ENCODE measurements at regions not wholly inside any gene's neighbourhood (a gene's known extent, or its start where the extent isn't known, plus 50 kb on each side); places are given as distances from the start of the nearest gene placed in this dataset.

DNA sequence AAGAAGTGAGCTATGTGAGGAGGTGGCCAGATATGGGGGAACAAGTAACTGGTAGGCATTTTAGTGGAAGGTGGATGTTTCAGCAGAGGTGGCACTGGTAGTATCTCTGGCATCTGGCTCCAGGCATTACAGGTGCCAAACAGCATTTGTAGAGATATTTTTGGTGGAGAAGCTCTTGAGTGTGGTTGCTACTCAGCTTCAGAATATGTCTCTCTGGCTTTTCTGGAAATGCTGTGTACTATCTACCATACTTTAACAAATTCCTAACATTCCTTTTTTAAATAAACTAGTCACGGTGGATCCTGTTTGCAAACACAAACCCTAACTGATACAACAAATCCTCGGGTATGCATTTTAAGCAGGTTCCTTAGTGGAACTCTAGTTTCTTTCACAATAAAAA lies 128.0 kb downstream of the BARX2 start:
- Mint-ChIP-seq H3K27ac (no peak overlapping the region), H3K9me3 (peaks cover 8% of the 10 kb centered on the region), H3K36me3 (ENCODE audit: low read depth) (no peaks in the 10 kb centered on the region), H3K27me3 (no peaks in the 10 kb centered on the region), H3K4me1 (no peaks in the 10 kb centered on the region), H3K4me3 (no peak overlapping the region)
- no peak for DNase-seq
- intact Hi-C loops (cut with micrococcal nuclease), result no loop called here
- ATAC-seq (ENCODE audit: low read depth), result no peak
- TF ChIP-seq, protein P1, sequence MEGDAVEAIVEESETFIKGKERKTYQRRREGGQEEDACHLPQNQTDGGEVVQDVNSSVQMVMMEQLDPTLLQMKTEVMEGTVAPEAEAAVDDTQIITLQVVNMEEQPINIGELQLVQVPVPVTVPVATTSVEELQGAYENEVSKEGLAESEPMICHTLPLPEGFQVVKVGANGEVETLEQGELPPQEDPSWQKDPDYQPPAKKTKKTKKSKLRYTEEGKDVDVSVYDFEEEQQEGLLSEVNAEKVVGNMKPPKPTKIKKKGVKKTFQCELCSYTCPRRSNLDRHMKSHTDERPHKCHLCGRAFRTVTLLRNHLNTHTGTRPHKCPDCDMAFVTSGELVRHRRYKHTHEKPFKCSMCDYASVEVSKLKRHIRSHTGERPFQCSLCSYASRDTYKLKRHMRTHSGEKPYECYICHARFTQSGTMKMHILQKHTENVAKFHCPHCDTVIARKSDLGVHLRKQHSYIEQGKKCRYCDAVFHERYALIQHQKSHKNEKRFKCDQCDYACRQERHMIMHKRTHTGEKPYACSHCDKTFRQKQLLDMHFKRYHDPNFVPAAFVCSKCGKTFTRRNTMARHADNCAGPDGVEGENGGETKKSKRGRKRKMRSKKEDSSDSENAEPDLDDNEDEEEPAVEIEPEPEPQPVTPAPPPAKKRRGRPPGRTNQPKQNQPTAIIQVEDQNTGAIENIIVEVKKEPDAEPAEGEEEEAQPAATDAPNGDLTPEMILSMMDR (IDR thresholded peaks at IDR 0.05), result no peak
- ChIA-PET CTCF (no interaction called here), POLR2A (no interaction called here)

DNA sequence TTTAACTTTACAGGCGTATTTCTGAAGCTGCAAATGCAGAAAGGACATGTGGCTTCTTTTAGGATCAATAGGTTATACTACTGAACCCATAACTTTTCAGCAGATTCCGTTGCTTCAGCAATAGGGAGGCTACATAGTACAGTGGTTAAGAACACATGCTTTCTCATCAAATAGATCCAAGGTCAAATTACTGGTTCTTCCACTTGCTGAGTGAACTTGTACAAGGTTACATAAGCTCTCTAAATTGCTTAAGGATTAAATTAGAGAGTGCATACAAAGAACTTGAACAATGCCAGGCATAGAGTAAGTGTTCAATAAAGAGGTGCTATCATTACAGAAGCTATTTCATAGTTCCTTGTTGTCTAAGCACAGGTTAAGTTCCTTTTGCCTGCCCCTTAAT lies 129.6 kb downstream of the BARX2 start:
- no peaks in the 10 kb centered on the region for H3K27me3 Mint-ChIP-seq
- no peak for DNase-seq
- no peak for ATAC-seq (ENCODE audit: low read depth)
- no peaks in the 10 kb centered on the region for H3K36me3 Mint-ChIP-seq (ENCODE audit: low read depth)
- CTCF ChIA-PET, result no interaction called here
- TF ChIP-seq, protein P1 (IDR thresholded peaks at IDR 0.05), result no peak
- no peak overlapping the region for H3K4me3 Mint-ChIP-seq
- intact Hi-C loops (cut with micrococcal nuclease), result no loop called here
- H3K27ac Mint-ChIP-seq, result no peak overlapping the region
- POLR2A ChIA-PET, result no interaction called here
- H3K9me3 Mint-ChIP-seq, result peaks cover 8% of the 10 kb centered on the region
- no peaks in the 10 kb centered on the region for H3K4me1 Mint-ChIP-seq

DNA sequence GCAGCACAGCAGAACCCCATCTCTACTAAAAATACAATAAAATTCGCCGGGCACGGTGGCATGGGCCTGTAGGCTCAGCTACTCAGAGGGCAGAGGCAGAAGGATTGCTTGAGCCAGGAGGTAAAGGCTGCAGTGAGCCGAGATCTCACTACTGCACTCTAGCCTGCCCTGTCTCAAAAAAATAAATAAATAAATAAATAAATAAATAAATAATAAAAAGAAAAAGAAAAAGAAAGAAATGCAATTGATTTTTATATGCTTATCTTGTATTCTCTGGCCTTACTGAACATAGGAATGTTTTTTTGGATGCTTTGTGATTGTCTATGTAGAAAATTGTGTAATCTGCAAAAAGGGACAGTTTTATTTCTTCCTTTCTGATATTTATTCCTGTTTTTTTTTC lies 132.5 kb downstream of the BARX2 start:
- intact Hi-C loops (cut with micrococcal nuclease), result no loop called here
- DNase-seq (no peak), ATAC-seq (ENCODE audit: low read depth) (no peak)
- TF ChIP-seq, protein P1 (IDR thresholded peaks at IDR 0.05), result no peak
- H3K4me1 Mint-ChIP-seq, result no peaks in the 10 kb centered on the region
- peaks cover 3% of the 10 kb centered on the region for H3K9me3 Mint-ChIP-seq
- ChIA-PET POLR2A (no interaction called here), CTCF (no interaction called here)
- no peaks in the 10 kb centered on the region for H3K27me3 Mint-ChIP-seq
- H3K4me3 Mint-ChIP-seq, result no peak overlapping the region
- H3K27ac Mint-ChIP-seq, result no peak overlapping the region
- H3K36me3 Mint-ChIP-seq (ENCODE audit: low read depth), result no peaks in the 10 kb centered on the region

DNA sequence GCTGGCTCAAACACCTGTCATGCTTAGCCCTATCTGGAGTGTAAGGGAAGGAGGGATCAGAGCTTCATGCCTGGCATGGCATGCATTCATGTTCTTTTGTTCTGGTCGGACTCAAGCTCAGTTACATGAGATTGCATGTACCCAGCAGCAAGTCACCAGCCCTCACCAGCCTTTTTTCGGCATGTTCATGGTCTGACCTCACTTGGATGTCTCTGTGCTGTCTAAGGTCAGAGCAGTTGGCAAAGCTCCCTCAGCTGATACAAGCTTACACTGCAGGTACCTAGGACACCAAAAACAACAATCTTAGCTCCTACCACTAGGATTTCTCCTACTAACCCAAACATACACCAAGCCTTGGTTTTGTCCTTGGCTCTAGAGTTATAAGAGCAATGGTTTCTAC lies 152.6 kb downstream of the BARX2 start:
- POLR2A ChIA-PET, result no interaction called here
- H3K27me3 Mint-ChIP-seq, result no peaks in the 10 kb centered on the region
- H3K4me1 Mint-ChIP-seq, result no peaks in the 10 kb centered on the region
- H3K4me3 Mint-ChIP-seq, result no peak overlapping the region
- H3K27ac Mint-ChIP-seq, result no peak overlapping the region
- no peak for DNase-seq
- ATAC-seq (ENCODE audit: low read depth), result no peak
- CTCF ChIA-PET, result no interaction called here
- intact Hi-C loops (cut with micrococcal nuclease), result no loop called here
- H3K36me3 Mint-ChIP-seq (ENCODE audit: low read depth), result no peaks in the 10 kb centered on the region
- H3K9me3 Mint-ChIP-seq, result peaks cover 7% of the 10 kb centered on the region
- TF ChIP-seq, protein P1 (IDR thresholded peaks at IDR 0.05), result no peak

DNA sequence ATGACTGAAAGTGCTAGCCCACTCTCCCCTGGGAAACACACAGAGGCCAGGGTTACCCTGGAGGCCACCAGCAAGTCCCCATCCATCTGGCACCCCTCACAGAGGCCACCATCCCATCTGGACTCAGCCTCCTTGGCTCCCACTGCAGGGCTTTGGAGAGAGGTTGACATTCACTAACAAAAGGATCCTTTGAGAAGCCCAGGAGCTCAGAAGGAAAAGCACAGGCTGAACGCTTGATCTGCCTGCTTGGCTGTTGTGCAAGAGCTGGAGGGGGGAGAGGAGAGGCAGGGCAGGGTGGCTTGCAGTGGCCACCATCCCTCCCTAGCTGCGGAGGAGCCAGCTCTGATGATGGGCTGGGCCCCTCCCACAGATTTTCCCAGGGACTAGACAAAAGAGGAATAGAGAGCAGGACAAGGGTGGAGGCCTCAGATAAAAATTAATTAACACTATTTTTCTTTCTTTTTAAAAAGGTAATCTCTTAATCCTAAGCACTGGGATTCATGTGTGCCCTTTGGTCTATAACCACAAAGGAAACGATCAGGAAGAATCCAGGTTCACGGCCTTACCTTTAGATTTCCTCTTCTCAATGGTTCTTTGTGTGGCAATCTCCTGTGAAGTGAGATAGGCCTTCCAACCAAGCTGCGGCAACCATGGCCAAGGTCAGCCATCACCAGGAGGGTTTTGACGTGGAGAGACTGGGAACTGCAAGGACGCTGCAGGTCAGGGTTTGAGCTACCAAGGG lies 154.7 kb downstream of the BARX2 start:
- Mint-ChIP-seq H3K36me3 (ENCODE audit: low read depth) (no peaks in the 10 kb centered on the region), H3K9me3 (peaks cover 8% of the 10 kb centered on the region), H3K27me3 (no peaks in the 10 kb centered on the region), H3K4me3 (no peak overlapping the region), H3K27ac (no peak overlapping the region), H3K4me1 (no peaks in the 10 kb centered on the region)
- ChIA-PET CTCF (no interaction called here), POLR2A (no interaction called here)
- DNase-seq (no peak), ATAC-seq (ENCODE audit: low read depth) (no peak)
- TF ChIP-seq, protein P1 (IDR thresholded peaks at IDR 0.05), result no peak
- intact Hi-C loops (cut with micrococcal nuclease), result no loop called here

Data from activated B cell treated with CpG ODN at 0.5 μM for 24 hours (primary cell).